RWPE1 (cell line): ENCODE measurements at regions not wholly inside any gene's neighbourhood (a gene's known extent, or its start where the extent isn't known, plus 50 kb on each side); places are given as distances from the start of the nearest gene placed in this dataset.

Experiments used
- CTCF ChIA-PET: fragments of 350-600 bp; sonication (Branson Sonifier 250); formaldehyde crosslinking; extraction: SDS; loops from one replicate; lab custom pipeline; 2021; lab: Yijun Ruan, JAX
- POLR2A ChIA-PET: fragments of 400-600 bp; formaldehyde crosslinking; extraction: SDS; loops from one replicate; lab custom pipeline; 2020; ENCODE audit warnings: antibody characterized with exemption; ENCODE audit not compliant: low non-redundant PET; lab: Yijun Ruan, JAX
- DNase-seq: peaks from one replicate; pipeline ENCODE4 v3.0.0; 2012; ENCODE audit warnings: low spot score
- H3K27ac ChIP-seq: fragments of 450-650 bp; 2 replicates; pipeline ENCODE4 v1.5.1; 2017
- CTCF ChIP-seq: fragments of 450-650 bp; conservative IDR thresholded peaks from 2 replicates; pipeline ENCODE4 v1.5.1; 2017; ENCODE audit warnings: low read depth, mild to moderate bottlenecking

DNA sequence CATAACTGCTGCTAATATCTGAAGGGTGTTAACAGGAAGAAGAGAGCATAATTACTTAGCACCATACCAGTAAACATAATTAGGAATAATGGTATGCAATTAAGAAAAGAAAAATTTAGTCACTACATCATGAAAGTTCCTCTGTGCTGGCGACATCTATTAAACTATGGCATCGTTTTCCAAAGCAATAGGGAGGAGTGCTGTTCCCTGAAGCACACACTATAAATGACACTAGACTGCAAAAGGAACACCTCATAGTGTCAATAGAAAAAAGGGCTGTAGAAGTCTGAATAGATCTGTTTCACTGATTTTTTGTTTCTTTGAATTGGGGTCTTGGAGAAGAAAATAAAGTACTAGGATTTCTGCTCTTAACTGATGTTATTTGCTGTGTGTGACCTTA is 773.6 kb upstream of the B3GALT2 start:
- TF ChIP-seq CTCF: no peak
- no peak for DNase-seq
- ChIA-PET CTCF (no interaction called here), POLR2A (no interaction called here)
- H3K27ac ChIP-seq: no peak overlapping the region

DNA sequence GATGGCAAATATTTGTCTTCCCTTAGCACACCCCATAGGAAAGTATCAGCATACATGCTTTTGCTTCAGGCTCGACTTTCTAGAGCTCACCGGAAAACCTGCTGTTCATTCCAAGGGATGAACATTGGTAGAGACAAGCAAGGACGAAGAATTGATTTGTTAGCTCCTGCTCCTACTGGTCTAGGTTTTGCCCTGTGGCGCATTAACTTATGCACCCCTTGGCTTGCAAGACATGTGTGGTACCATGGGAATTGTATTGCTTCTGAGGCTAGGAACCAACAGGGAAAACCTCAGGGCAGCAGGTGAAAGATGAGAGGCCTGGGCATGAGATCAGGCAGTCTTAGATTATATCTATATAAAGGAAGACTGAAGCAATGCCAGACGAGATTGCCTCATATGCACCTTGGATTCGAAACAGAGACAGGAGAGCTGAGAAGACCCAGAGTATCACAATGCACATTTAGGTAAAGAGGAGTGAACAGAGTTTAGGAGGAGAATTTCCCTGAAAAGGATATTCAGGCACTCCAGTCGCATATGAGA is 771.2 kb upstream of the B3GALT2 start:
- no peak for DNase-seq
- TF ChIP-seq CTCF: no peak
- CTCF ChIA-PET: no interaction called here
- POLR2A ChIA-PET: no interaction called here
- no peak overlapping the region for H3K27ac ChIP-seq

DNA sequence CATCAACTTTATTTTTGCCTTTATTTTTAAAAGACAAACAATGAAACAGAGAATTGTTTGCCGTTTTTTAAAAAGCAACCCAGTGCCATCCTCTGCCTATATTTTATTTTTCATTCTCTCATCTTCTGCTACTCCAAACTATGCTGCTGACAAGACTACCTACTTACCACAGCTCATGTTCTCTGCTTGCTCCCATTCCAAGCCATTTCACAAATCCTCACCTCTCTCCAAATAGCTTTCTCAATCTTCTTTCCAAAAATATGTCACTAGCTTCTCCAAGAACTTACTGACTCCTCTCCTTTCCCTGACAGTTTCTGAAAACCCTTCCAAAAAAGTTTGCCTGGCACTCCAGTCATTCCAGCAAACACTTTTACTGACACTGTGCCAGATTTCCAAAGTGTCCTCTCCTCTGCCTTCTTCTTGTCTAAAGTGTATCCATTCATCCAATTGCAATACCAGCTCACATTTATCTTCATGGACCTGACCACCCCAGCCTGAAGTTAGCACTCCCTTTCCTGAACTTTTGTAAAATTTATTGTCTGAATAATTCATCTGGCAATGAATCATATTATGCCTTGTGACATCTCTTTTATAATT is 766.5 kb upstream of the B3GALT2 start:
- POLR2A ChIA-PET: no interaction called here

GRCh38 chr1:193951984-193952383 is 765.6 kb upstream of the B3GALT2 start:
- ChIA-PET CTCF (no interaction called here), POLR2A (no interaction called here)
- no peak for DNase-seq
- no peak overlapping the region for H3K27ac ChIP-seq
- TF ChIP-seq CTCF: no peak

More for the DNA sequence above, 766.5 kb upstream of the B3GALT2 start:
- TF ChIP-seq CTCF: no peak
- no peak overlapping the region for H3K27ac ChIP-seq
- DNase-seq: no peak
- CTCF ChIA-PET: no interaction called here

- CTCF ChIA-PET: no interaction called here
- no peak for DNase-seq
- no peak overlapping the region for H3K27ac ChIP-seq
- POLR2A ChIA-PET: no interaction called here
- no peak for TF ChIP-seq CTCF
These were observed 758.0 kb upstream of the B3GALT2 start for GRCh38 chr1:193944454-193944853.

DNA sequence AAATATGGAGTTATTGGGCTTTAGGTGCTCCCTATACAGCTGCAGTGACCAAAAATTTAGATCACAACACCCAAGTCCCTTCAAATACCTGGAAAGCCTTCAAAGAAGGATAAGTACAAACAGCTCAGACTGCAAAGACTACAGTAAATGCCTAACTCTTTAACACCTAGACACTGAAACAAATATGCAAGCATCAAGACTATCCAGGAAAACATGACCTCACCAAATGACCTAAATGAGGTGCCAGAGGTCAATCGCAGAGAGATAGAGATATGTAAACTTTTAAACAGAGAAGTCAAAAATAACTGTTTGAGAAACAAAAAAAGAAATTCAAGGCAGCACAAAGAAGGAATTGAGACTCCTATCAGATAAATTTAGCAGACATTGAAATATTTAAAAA is 753.8 kb upstream of the B3GALT2 start:
- ChIA-PET POLR2A (no interaction called here), CTCF (interaction anchor here (0.6 kb wide), 1 partner anchor 913 kb away, joined by 5 read pairs; no protein-coding TSS in a partner anchor)
- no peak for TF ChIP-seq CTCF
- DNase-seq: no peak
- H3K27ac ChIP-seq: no peak overlapping the region
